Ishikawa (cell line): ENCODE measurements at regions not wholly inside any gene's neighbourhood (a gene's known extent, or its start where the extent isn't known, plus 50 kb on each side); places are given as distances from the start of the nearest gene placed in this dataset.

Source experiments
- CEBPB ChIP-seq: IDR thresholded peaks from 2 replicates; pipeline ENCODE4 v1.6.1; 2012
- CREB1 ChIP-seq: IDR thresholded peaks from 2 replicates; pipeline ENCODE4 v1.6.1; 2012; ENCODE audit warnings: low read depth
- EGR1 ChIP-seq: IDR thresholded peaks from 2 replicates; pipeline ENCODE4 v1.6.1; 2012
- EP300 ChIP-seq: IDR thresholded peaks from 2 replicates; pipeline ENCODE4 v1.6.1; 2012; ENCODE audit warnings: borderline replicate concordance
- FOXM1 ChIP-seq: IDR thresholded peaks from 2 replicates; pipeline ENCODE4 v1.6.1; 2012; ENCODE audit warnings: low read depth, borderline replicate concordance
- NFIC ChIP-seq: IDR thresholded peaks from 2 replicates; pipeline ENCODE4 v1.6.1; 2012
- RAD21 ChIP-seq: IDR thresholded peaks from 2 replicates; pipeline ENCODE4 v1.6.1; 2012; ENCODE audit warnings: low read depth
- TAF1 ChIP-seq: IDR thresholded peaks from 2 replicates; pipeline ENCODE4 v1.6.1; 2012; ENCODE audit warnings: low read depth, mild to moderate bottlenecking
- TCF12 ChIP-seq: IDR thresholded peaks from 2 replicates; pipeline ENCODE4 v1.6.1; 2012; ENCODE audit warnings: low read depth
- TEAD4 ChIP-seq: IDR thresholded peaks from 2 replicates; pipeline ENCODE4 v1.6.1; 2012
- USF1 ChIP-seq: IDR thresholded peaks from 2 replicates; pipeline ENCODE4 v1.6.1; 2012
- YY1 ChIP-seq: IDR thresholded peaks from 2 replicates; pipeline ENCODE4 v1.6.1; 2012; ENCODE audit warnings: low read depth
- ZBTB7A ChIP-seq: IDR thresholded peaks from 2 replicates; pipeline ENCODE4 v1.6.1; 2012; ENCODE audit warnings: low read depth
- TF ChIP-seq, protein P1 (sequence below): IDR thresholded peaks from 2 replicates; pipeline ENCODE4 v1.6.1; 2012
- TF ChIP-seq, protein P2 (sequence below): IDR thresholded peaks from 2 replicates; pipeline ENCODE4 v1.6.1; 2012; ENCODE audit warnings: low read depth, mild to moderate bottlenecking

GRCh38 chr10:124227988-124228387 lies 134.6 kb upstream of the CHST15 start:
- TF ChIP-seq CREB1, result no peak
- no peak for TF ChIP-seq EGR1
- no peak for TF ChIP-seq NFIC
- no peak for TF ChIP-seq RAD21
- no peak for TF ChIP-seq YY1
- no peak for TF ChIP-seq ZBTB7A

DNA sequence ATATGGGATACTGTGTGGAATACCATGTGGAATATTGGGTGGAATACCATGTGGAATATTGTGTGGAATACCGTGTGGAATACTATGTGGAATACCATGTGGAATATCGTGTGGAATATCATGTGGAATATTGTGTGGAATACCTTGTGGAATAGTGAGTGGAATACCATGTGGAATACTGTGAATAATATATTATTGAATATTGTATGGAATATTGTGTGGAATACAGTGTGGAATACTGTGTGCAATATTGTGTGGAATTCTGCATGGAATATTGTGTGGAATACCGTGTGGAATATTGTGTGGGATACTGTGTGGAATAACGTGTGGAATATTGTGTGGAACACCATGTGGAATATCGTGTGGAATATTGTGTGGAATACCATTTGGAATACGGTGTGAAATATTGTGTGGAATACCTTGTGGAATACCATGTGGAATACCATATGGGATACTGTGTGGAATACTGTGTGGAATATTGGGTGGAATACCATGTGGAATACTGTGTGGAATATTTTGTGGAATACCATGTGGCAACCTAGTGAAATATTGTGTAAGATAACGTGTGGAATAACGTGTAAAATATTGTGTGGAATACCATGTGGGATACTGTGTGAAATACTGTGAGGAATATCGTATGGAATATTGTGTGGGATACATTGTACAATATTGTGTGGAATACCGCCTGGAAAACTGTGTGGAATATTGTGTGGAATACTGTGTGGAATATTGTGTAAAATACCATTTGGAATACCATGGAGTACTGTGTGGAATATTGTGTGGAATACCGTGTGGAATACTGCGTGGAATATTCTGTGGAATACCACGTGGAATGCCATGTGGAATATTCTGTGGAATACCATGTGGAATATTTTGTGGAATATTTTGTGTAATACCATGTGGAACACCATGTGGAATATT lies 133.9 kb upstream of the CHST15 start:
- no peak for TF ChIP-seq ZBTB7A
- no peak for TF ChIP-seq NFIC
- no peak for TF ChIP-seq RAD21
- TF ChIP-seq CEBPB, result no peak
- TF ChIP-seq, protein P1, sequence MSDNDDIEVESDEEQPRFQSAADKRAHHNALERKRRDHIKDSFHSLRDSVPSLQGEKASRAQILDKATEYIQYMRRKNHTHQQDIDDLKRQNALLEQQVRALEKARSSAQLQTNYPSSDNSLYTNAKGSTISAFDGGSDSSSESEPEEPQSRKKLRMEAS, result no peak
- TF ChIP-seq CREB1, result no peak
- TF ChIP-seq TAF1, result no peak
- TF ChIP-seq TCF12, result no peak
- no peak for TF ChIP-seq YY1
- no peak for TF ChIP-seq FOXM1
- TF ChIP-seq EGR1, result no peak
- TF ChIP-seq, protein P2, sequence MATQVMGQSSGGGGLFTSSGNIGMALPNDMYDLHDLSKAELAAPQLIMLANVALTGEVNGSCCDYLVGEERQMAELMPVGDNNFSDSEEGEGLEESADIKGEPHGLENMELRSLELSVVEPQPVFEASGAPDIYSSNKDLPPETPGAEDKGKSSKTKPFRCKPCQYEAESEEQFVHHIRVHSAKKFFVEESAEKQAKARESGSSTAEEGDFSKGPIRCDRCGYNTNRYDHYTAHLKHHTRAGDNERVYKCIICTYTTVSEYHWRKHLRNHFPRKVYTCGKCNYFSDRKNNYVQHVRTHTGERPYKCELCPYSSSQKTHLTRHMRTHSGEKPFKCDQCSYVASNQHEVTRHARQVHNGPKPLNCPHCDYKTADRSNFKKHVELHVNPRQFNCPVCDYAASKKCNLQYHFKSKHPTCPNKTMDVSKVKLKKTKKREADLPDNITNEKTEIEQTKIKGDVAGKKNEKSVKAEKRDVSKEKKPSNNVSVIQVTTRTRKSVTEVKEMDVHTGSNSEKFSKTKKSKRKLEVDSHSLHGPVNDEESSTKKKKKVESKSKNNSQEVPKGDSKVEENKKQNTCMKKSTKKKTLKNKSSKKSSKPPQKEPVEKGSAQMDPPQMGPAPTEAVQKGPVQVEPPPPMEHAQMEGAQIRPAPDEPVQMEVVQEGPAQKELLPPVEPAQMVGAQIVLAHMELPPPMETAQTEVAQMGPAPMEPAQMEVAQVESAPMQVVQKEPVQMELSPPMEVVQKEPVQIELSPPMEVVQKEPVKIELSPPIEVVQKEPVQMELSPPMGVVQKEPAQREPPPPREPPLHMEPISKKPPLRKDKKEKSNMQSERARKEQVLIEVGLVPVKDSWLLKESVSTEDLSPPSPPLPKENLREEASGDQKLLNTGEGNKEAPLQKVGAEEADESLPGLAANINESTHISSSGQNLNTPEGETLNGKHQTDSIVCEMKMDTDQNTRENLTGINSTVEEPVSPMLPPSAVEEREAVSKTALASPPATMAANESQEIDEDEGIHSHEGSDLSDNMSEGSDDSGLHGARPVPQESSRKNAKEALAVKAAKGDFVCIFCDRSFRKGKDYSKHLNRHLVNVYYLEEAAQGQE, result no peak
- TF ChIP-seq TEAD4, result no peak
- no peak for TF ChIP-seq USF1
- no peak for TF ChIP-seq EP300

- no peak for TF ChIP-seq FOXM1
- TF ChIP-seq EGR1, result no peak
- TF ChIP-seq TAF1, result no peak
- TF ChIP-seq USF1, result no peak
- no peak for TF ChIP-seq ZBTB7A
- TF ChIP-seq RAD21, result no peak
- TF ChIP-seq TEAD4, result no peak
- TF ChIP-seq EP300, result no peak
- no peak for TF ChIP-seq NFIC
- TF ChIP-seq CREB1, result no peak
- TF ChIP-seq, protein P1, result no peak
- TF ChIP-seq CEBPB, result no peak
- TF ChIP-seq, protein P2, result no peak
- TF ChIP-seq YY1, result no peak
These were observed 133.1 kb upstream of the CHST15 start for GRCh38 chr10:124226271-124227054.

GRCh38 chr10:124225467-124226270 lies 132.3 kb upstream of the CHST15 start:
- TF ChIP-seq CREB1, result no peak
- TF ChIP-seq EGR1, result no peak
- TF ChIP-seq USF1, result no peak
